Stimulated activated CD8-positive, alpha-beta memory T cell treated with anti-CD3 and anti-CD28 coated beads, Interleukin-7, amount 100 ng/mL, for 24 hours (primary cell): ENCODE measurements at regions not wholly inside any gene's neighbourhood (a gene's known extent, or its start where the extent isn't known, plus 50 kb on each side); places are given as distances from the start of the nearest gene placed in this dataset.

Source experiments
- DNase-seq: peaks from one replicate; pipeline ENCODE4 v3.0.0-alpha.2; 2020; ENCODE audit warnings: low read depth

DNA sequence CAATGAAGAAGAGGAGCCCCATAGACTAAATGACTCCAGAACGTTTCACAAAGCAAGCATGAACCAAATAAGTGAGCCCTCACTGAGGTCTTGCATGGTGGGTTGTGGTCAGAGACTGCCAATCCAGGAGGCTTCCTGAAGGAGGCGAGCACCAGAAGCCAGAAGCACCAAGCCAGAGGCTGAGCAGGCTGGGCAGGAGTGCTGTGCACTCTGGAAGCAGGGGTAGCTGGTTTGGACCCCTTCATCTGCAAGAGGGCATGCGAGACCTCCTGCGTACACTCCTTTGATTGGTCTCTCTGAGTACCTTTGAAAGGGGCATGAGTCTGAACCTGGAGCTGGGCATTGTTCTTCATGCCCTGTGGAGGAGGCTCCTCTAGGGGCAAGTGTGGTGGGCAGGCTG, 192.5 kb downstream of the HAUS1 start:
- no peak for DNase-seq

DNA sequence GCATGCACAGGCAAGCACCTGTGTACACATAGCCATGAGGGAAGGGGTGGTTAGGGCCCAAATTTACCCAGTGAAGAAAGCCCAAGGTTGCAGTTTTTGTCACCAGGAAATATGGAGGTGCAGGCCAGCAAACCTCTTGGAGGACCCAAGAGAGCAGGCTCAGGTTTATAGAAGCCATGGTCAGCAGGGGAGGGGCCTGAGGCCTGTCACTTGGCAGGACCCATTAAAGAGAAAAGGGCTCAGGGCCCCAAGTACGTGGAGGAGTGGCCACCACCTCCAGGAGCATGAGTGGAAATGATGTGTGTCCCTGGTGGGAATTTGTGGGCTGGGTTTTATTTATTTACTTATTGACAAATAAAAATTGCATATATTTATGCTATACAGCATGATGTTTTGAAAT, 192.9 kb downstream of the HAUS1 start:
- no peak for DNase-seq

DNA sequence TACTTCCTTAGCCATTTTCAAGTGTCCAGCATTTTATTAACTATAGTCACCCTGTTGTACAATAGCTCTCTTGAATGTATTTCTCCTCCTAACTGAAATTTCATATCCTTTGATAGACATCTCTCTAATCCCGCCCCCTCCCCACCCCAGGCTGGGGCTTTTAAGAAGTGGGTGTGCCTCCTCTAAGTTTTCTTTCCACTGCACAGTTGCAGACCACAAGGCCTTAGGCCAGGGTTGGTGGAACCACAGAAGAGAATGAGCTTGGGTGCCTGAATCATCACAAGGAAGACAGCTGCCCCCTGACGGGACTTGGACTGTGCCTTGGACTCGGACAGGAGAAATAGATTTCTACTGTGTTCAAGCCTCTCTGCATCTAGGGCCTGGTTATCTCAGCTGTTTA, 193.4 kb downstream of the HAUS1 start:
- no peak for DNase-seq

DNA sequence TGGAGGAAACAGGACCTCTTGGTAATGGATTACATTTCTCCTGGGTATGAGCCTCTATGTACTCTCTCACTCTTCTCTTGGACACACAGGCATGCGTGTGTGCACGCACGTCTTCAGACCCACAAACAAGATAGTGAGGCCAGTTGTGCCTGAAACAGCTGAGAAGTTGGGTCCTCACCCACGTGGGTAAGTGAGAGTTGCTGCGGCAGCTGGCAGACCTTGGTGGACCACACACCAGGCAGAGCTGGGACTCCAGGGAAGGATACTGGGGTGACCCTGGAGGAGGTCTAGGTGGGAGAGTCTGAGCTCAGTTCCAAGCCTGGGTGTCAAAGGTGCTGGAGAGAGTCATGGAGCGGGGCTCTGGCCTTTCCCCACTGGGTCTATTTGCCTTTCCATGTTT, 194.3 kb downstream of the HAUS1 start:
- no peak for DNase-seq

DNA sequence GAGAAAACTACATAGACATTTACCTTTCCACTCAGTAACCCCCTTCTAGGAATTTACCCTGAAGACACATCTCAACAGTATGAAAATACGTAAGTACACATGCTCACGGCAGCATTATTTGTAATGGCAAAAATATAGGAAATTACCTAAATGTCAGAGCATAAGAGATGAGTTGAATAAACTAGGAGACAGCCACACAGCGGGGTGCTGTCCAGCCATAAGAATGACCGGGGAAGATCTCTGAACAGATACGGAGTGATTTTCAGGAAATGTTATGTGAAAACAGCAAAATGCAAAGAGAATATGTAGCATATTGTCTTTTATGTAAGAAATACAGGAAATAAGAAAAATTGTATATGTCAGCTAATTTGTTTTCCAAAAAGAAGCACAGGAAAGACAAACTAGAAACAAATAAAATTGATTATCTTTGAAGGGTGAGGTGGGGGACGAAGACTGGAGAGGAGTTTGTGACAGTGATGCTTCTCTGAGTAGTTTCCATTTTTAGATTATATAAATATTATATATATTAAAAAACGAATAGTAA, 195.4 kb downstream of the HAUS1 start:
- no peak for DNase-seq

DNA sequence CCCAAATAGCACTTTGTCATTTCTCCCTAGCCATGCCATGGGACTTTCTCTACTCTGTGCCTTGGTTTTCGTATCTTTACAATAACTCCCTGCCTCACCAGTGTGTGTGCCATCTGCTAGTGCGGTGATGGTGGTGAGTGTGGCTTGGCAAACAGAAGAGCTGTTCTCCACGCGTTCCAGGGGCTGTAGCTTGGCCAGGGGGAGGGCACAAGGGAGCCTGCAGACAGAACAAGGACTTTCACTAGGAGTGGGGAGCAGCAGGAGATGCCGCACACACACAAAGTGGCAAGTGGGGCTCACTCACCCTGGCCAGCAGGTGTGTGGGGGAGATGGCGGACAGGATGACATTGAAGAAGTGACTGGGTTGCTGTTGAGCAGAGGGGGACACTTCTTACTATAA, 196.9 kb downstream of the HAUS1 start:
- DNase-seq = no peak

DNA sequence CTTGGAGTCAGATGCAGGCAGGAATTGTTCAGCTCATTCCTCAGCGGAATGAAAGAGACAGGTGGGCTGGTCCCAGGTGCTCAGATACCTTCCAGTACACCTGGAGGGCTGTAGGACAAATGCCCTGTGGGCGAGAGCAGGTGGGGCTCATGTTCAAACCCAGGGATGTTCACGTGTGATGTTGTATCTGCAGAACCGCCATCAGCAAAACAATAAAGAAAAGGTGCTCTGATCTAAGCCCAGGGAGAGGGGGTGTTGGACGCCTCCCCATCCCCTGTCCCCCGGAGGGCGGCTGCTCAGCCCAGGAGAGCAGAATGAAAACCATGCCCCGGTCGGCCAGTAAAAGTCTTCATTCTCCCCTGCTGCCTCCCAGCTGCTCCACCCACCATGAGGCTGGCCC, 197.4 kb downstream of the HAUS1 start:
- no peak for DNase-seq

DNA sequence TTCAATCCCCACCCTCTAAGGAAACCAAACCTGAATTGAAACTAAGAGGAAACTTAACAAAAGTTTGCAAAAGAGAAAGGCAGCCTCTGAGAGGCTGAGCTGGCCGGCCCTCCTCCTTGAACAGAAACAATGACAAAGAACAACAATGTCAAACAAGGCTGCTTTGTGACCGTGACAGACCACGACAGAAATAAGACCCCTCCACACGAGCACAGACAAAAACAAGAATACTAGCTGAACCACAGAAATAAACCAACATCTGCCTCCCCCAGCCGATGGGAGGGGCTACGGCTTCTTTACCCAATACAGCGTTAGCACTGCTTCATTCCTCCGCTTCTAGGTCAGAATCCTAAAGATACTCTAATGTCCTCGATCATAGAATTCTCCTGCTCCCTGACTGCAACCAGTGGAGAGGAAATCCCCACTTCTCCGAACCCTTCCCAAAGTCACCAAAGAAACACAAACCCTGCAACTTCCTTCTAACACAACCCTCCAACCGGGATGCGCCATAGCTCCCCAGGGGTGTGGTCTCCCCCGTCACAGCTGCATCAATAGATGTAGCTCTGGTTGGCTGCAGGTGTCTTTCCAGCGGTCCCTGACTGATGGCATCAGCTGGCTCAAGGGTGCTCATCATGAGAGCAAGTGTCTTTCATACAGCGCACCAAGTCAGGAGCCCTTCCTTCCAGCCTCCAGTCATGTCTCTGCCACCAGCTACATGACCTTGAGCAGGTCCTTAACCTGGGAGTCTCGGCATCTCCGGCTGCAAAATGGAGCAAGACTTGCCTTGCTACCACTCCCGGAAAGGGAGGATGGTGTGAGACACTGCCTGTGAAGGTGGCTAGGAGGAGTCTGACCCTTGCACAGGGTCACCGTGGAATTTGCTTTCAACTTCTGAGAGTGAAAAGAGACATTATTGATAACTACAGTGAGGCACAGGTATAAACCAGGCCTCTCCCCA, 198.6 kb downstream of the HAUS1 start:
- DNase-seq = no peak

DNA sequence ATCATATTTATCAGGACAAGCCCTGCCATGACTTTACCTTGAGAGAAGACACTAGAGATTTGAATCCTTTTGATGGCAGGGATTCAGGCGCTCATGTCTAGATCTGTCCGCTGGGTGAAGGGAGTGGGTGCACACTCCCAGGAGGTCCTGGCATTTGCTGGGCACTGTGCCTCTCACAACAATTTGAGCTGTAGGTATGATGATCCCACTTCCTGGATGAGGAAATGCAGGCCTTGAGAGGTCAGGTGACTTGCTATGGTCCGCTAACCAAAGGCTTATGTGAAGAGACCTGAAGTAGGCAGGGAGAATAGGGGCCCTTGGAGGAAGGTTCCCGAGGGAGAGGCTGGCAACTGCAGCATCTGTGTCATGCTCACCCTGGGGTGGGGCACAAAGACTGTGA, 206.1 kb downstream of the HAUS1 start:
- no peak for DNase-seq

DNA sequence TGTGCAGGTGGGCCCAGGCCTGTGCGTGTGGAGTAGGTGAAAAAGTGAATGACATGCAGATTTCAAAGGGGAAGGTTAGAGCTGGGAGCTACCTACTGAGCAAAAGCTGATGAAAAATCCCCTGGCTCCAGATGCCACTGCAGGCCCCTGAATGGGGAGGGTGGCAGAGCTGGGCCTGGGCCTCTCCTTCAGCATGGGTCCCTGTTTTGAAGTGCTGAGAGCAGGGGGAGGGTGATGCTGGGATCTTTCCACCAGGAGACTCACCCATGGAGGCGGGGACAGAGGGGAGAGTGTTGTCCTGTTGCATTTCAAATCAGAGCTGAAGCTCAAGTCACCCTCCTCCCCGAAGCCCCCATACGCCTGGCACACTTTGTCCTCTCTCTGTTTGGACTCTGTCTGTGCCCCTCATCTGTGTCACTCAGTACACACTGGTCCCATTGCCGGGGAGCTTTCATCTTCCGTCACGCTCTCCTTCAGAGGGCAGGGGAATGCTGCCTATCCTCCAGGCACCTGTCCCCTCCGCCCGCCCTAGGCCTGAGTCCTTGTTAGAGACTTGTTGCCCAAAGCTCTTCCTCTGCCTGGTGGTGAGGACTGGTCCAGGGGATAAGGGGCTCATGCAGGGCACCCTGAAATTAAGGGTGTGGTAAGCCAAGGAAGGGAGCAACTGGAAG, 206.6 kb downstream of the HAUS1 start:
- no peak for DNase-seq

DNA sequence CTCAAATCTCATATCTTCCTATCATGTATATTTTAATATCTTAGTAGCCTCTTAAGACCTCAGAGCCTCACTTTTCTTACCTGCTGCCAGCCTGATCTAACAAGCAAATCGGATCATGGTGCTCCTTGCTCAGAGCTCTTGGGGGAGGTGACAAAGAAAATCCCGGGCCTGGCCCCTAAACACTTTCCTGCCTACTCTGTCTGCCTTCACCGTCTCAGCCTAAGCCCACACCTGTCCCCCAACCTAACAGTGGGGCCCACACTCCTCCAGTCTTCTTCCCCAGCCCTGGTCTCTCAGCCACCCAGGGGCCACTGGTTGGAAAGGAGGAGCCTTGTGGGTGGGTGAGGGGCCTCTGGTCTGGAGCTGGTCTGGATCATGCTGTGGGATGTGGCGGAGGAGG, 207.3 kb downstream of the HAUS1 start:
- DNase-seq = no peak

DNA sequence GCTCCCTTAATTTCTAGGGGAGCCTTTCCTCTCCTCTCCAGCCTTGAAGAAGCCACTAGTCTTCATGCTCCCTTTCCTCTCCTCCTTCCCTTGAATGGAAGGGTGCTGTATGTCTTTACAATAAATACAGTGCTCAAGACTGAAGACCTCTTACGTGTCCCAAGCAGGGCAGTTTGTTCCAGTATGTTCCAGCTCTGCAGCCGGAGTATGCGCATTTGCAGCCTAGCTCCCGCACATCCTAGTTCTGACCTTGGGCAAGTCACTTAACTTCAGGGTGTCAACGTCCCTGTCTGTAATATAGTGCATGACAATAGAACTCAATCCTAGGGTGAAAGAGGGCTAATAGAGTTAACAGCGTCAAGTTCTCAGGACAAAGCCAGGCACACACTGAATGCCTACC, 208.0 kb downstream of the HAUS1 start:
- no peak for DNase-seq

DNA sequence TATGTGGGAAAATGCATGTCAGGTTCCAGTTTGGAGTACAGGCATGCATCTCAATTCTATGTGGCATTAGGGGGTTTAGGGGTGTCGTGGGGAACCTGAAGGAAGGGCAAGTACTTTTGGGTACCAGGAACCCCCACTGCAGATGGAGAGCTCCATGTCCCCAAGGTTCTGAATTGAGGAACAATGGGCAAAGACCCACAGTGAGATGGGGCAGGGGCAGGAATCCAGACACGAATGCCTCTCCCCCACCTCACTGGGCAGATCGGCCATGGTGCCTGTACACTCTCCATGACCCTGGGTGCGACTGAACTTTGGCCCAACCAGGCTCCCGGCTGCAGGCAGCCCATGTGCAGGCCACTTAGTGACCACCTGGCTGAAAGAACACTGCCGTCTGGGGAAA, 209.3 kb downstream of the HAUS1 start:
- DNase-seq = no peak

DNA sequence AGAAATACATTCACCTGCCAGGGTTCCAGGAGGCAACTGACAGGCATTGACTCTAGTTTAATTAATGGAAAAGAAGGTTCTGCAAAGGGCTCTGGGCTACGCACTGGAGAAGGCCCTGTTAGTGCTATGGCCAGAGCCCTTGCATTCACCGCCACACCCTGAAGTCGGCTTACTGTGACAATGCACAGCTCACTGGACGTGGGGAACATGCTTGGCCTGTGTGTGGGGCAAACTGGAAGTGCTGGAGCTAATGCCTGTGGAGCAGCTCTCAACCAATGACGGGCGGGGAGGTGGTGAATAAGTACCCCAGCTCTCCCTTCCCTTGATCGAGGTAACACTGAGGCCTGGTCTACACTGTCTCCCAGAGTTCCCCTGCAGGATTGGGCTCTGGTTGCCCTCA, 209.8 kb downstream of the HAUS1 start:
- DNase-seq = no peak

DNA sequence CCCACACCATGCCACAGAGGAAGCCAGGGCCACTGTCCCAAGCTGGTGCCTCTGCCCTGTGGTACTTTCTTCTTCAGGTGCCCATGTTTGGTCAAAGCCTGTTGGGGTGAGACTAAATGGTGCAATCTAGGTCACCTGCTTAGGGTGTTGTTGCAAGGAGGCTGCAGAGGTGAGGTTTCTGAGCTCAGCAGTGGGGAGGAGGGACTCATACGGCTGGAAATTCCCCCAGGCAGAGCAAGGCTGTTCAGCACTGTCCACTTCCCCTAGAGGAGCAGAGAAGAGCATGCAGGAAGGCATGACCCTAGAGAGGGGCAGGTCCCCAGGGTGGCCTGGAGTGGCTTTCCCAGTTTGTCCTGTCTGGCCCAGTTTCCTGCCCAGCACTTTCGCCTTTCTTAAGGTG, 211.0 kb downstream of the HAUS1 start:
- no peak for DNase-seq

DNA sequence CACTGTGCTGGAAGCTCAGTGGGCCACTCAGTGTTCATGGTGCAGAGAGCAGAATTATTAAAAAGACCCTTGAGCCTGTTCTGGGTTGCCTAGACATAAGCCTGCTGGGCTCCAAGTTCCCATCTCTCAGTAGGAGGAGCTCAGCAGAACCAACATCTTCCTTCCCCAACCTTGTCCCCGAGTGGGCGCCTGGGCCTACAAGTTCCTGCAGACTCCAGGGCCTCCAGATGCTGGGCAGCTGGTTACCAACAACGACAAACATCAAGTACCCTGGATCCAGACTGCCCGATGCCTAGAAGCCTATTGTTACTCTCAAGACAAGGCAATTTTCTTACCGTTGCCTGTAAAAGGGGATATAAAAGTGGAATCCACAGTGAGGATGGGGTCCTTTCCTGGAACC, 214.2 kb downstream of the HAUS1 start:
- DNase-seq = no peak

DNA sequence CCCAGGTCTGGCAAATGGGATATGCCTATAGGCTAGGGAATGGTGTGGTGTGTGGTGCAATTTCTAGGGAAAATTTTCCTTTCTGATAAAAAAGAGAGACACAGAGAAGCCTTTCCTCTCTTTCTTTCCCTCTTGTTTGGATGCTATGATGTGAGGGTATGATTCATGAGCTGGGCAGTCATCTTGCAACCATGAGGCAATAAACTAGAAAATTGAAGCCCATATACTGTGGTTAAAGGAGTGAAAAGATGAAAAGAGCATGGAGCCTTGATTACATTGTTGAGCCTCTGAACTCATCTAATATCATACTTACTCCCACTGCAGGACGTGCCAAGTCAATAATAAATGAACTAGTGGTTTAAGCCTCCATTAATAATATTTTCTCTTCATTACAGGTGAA, 215.6 kb downstream of the HAUS1 start:
- DNase-seq = no peak

DNA sequence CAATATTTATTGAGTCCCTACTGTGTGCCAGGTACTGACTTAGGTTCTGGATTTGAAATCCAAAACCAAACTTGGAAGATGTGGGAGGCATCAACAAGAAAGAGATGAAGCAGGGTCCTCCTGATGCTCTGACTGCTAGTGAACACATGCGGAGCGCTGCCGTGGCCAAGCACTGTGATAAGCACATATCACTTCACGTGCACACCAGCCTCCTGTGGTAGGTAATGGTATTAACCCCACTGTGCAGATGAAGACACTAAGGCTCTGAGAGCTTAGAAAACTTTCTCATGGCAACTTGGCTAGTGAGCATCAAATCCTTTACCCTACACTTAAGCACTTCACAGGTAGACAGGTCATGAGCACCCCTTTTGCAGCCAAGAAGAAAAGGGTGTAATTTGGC, 216.1 kb downstream of the HAUS1 start:
- no peak for DNase-seq

DNA sequence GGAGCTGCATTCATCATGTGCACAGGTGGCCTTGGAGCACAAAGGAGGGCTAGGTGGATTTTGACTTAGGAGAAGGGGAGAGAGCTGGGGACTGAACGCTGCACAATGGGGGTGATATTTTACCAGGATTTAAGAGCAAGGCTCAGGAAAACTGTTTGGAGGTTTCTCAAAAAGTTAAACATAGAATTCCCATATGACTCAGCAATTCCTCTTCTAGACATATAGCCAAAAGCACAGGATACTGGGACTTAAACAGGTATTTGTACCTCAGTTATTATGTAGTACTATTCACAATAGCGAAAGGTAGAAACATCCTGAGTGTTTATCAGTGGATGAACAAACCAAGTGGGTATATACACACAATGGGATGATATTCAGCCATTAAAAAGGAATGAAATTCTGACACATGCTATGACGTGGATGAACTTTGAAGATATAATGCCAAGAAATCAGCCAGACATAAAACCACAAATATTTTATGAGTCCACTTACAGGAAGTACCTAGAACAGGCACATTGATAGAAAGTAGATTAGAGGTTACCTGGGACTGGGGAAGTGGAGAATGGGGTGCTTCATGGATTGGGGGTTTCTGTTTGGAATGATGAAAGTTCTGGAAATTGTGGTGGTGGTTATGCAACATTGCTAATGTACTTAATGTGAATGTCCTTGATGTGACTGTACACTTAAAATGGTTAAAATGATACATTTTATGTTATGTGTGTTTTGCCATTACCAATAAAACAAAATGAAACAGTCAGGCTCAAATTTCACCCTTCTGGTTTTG, 216.9 kb downstream of the HAUS1 start:
- DNase-seq = no peak

DNA sequence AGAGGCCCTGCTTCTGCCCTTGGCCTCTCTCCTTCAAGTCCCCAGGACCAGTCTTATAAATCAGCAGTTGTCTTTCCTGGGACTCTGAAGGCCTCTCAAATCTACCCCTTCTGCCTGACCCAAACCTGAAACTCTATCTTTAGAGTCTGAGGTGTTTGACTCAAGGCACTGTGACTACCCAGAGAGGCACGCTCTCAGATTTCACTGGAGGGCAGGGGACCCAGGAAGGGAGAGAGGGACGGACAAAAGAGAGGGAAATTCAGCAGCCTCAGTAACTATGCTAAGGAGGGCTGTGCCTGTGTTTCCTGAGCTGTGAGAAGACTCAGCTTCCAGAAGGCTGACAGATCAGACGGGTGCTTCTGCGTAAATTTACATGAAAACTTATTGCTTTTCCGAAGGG, 217.8 kb downstream of the HAUS1 start:
- DNase-seq = no peak

DNA sequence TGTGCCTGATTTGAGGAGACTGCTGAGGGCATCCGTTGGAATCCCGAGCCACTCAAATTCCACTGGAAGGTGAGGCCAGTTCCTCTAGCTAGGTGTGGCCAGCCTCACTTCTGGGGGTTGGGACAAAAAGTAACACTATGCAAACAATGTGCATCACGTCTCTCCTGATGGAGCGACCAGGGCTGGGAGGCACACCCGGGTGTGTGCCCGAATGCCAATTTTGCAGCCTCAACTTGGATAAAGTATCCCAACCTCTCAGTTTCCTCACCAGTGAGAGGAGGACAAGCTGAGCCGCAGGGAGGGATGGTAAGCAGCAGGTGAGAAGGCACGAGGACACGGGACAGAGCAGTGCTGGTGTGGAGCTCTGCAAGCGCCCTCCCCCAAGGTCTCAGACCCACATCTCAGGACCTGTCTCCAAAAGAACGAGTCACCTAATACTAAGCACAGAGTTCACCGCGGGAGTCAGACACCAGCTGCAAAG, 218.3 kb downstream of the HAUS1 start:
- DNase-seq = no peak

DNA sequence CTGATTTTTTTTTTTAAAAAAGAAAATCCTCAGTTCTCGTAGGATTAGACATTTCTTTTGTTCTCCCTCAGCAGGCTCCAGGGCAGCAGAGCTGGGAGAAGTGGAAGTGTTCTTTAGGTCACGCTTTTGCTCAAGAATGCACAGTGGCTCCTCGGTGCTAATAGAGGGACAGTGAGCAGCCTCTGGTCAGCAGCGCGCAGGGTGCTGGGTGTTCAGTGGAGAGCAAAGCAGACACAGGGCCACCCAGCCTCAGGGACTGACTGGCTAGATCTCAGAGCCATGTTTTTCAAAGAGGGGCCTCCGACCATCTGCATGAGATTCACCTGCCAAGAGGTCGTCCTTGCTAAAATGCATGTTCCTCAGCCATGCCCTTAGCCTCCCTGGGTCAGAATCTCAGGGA, 218.8 kb downstream of the HAUS1 start:
- no peak for DNase-seq
